VCaP (cell line): ENCODE measurements at regions not wholly inside any gene's neighbourhood (a gene's known extent, or its start where the extent isn't known, plus 50 kb on each side); places are given as distances from the start of the nearest gene placed in this dataset.

Experiments used
- H3K27ac ChIP-seq: fragments of 450-650 bp; 2 replicates; pipeline ENCODE4 v1.5.1; 2017
- TF ChIP-seq, protein P1 (sequence below): fragments of 450-650 bp; conservative IDR thresholded peaks from 2 replicates; pipeline ENCODE4 v1.5.1; 2017; ENCODE audit warnings: mild to moderate bottlenecking, moderate library complexity

DNA sequence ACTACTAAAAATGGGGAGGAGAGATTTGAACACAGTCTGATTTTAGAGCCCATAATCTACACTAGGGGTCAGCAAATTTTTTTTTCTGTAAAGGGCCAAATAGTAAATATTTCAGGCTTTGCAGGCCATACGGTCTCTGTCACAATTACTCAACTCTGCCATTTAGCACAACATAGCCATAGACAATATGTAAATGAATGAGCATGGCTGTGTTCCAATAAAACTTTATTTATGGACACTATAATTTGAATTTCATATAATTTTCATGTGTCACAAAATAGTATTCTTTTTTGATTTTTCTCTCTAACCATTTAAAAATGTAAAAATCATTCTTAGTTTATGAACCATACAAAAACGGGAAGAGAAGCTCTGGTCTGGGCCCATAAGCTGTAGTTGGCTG, 309.4 kb downstream of the GPD2 start:
- TF ChIP-seq, protein P1, sequence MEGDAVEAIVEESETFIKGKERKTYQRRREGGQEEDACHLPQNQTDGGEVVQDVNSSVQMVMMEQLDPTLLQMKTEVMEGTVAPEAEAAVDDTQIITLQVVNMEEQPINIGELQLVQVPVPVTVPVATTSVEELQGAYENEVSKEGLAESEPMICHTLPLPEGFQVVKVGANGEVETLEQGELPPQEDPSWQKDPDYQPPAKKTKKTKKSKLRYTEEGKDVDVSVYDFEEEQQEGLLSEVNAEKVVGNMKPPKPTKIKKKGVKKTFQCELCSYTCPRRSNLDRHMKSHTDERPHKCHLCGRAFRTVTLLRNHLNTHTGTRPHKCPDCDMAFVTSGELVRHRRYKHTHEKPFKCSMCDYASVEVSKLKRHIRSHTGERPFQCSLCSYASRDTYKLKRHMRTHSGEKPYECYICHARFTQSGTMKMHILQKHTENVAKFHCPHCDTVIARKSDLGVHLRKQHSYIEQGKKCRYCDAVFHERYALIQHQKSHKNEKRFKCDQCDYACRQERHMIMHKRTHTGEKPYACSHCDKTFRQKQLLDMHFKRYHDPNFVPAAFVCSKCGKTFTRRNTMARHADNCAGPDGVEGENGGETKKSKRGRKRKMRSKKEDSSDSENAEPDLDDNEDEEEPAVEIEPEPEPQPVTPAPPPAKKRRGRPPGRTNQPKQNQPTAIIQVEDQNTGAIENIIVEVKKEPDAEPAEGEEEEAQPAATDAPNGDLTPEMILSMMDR = no peak
- no peak overlapping the region for H3K27ac ChIP-seq

GRCh38 chr2:156748221-156748620, 312.0 kb downstream of the GPD2 start:
- no peak overlapping the region for H3K27ac ChIP-seq
- TF ChIP-seq, protein P1 = no peak

- H3K27ac ChIP-seq = no peak overlapping the region
- TF ChIP-seq, protein P1 = no peak
Measured at GRCh38 chr2:156752042-156752441, 315.9 kb downstream of the GPD2 start.

GRCh38 chr2:156753766-156754165, 317.6 kb downstream of the GPD2 start:
- TF ChIP-seq, protein P1 = no peak
- H3K27ac ChIP-seq = no peak overlapping the region

DNA sequence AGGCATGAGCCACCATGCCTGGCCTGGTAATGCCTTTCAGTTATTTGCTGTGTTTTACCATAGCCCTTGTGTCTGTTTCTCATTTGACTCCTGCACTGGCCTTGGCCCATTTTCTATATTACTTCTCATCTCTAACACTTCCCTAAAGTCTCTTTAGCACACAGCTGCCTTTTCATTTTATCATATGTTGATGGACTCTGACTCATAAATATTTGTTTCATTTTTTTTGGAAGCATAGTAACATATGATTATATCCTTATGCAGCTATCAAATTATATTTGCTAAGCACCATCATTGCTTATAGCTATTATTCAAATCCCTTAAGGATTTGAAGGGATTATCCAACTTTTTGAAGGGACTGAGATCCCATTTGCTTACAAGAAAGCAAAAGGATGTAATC, 320.3 kb downstream of the GPD2 start:
- no peak overlapping the region for H3K27ac ChIP-seq
- TF ChIP-seq, protein P1 = no peak

DNA sequence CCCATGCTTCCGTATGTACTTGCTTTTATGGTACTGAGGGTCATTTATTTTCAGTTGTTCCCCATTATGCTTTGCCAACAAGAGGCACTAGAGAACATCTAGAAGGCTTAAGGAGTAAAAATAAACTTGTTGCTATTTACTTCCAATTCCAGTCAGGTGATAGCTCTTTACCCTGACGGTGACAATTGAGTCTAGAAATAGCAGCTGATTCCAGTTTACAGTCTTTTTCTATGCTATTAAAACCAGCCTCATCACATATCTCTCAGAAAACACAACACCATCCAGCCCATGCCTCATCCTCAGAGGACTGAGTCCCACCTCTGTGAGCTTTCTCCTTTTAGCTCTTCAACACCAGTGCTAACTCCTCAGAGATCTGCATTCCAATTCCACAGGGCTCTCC, 327.0 kb downstream of the GPD2 start:
- no peak overlapping the region for H3K27ac ChIP-seq

GRCh38 chr2:156765043-156765442, 328.9 kb downstream of the GPD2 start:
- H3K27ac ChIP-seq = no peak overlapping the region
- TF ChIP-seq, protein P1 = no peak

More for the DNA sequence above, 327.0 kb downstream of the GPD2 start:
- TF ChIP-seq, protein P1 = no peak

DNA sequence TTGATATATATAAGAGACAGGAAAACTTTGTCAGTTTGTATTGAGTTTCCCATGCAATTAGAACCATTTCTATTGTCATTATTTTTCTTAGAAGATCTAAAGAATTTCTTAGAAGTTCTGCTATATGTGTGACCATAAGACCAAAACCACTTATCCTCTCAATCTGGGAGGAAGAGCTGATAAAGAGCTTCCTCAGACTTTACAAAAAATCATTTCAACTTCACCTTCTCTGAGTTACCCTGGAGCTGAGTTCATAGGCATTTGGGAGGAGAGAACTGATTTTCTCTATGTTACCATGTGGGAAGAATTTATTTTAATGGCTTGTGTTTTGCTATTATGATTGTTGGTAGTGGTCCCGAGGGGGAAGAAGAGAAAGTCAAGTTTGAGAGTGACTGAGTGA, 329.3 kb downstream of the GPD2 start:
- TF ChIP-seq, protein P1 = no peak
- H3K27ac ChIP-seq = no peak overlapping the region
